ENCODE measurements at regions not wholly inside any gene's neighbourhood (a gene's known extent, or its start where the extent isn't known, plus 50 kb on each side); places are given as distances from the start of the nearest gene placed in this dataset.

GRCh38 chr14:81834308-81834707 lies 300.7 kb upstream of the SEL1L start:
- TF ChIP-seq CTCF (IDR thresholded peaks at IDR 0.05): no peak
- no peaks in the 10 kb centered on the region for H3K27me3 ChIP-seq
- H3K4me3 ChIP-seq (ENCODE audit: low read depth in 1 of 2, low read length in 1 of 2): no peak overlapping the region
- H3K4me1 ChIP-seq (ENCODE audit: control insufficient read depth in 1 of 2, insufficient read depth in 1 of 2, low read depth in 1 of 2, low read length in 1 of 2): no peaks in the 10 kb centered on the region
- H3K27ac ChIP-seq: no peak overlapping the region
- H3K9me3 ChIP-seq: no peaks in the 10 kb centered on the region
- no peaks in the 10 kb centered on the region for H3K36me3 ChIP-seq

- TF ChIP-seq CTCF (IDR thresholded peaks at IDR 0.05): no peak
- H3K9me3 ChIP-seq: no peaks in the 10 kb centered on the region
- no peaks in the 10 kb centered on the region for H3K4me1 ChIP-seq (ENCODE audit: control insufficient read depth in 1 of 2, insufficient read depth in 1 of 2, low read depth in 1 of 2, low read length in 1 of 2)
- H3K27me3 ChIP-seq: no peaks in the 10 kb centered on the region
- no peaks in the 10 kb centered on the region for H3K36me3 ChIP-seq
- no peak overlapping the region for H3K4me3 ChIP-seq (ENCODE audit: low read depth in 1 of 2, low read length in 1 of 2)
- no peak overlapping the region for H3K27ac ChIP-seq
Observed at GRCh38 chr14:81837304-81837703, 303.7 kb upstream of the SEL1L start.

DNA sequence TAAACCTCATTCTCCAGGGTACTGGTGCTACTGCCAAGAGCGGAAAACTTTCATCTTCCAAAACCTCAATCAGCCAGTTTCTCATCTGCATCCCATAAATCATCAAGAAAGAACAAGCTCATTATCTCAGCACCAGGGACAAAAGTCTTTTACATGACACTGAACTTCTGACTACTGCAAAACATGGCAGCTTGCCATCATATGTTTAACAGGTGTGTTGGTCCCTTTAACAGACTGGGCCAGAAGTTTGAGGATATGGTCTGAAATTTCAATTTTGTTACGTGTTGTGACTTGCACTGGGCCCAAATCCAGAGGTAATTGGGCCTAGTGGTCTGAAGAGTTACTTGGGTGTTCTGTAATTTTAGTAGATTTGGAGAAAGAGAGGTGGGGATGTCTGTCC lies 305.4 kb upstream of the SEL1L start:
- Histone ChIP-seq H3K36me3 (no peaks in the 10 kb centered on the region), H3K27me3 (no peaks in the 10 kb centered on the region), H3K4me1 (ENCODE audit: control insufficient read depth in 1 of 2, insufficient read depth in 1 of 2, low read depth in 1 of 2, low read length in 1 of 2) (no peaks in the 10 kb centered on the region), H3K27ac (no peak overlapping the region), H3K9me3 (no peaks in the 10 kb centered on the region), H3K4me3 (ENCODE audit: low read depth in 1 of 2, low read length in 1 of 2) (no peak overlapping the region)
- no peak for TF ChIP-seq CTCF (IDR thresholded peaks at IDR 0.05)

DNA sequence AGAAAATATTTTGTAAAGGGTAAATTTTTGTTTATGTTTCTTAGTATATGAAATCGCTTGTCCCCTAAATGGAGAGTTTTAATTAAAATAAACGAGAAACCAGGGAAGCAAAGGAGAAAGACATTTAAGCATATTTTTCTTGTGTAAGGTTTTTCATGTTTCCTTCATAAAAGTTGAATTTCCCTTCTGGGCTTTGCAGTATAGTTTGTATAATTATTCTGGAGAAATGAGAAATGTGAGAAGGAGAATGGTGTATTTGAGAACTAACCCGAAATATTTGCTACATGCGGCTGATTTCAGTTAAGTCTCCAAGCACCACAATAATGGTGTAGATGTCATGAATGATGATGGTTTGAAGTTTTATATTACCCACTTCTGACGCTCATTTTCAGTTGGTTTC lies 307.7 kb upstream of the SEL1L start:
- Histone ChIP-seq H3K36me3 (no peaks in the 10 kb centered on the region), H3K27me3 (no peaks in the 10 kb centered on the region), H3K27ac (no peak overlapping the region), H3K4me3 (ENCODE audit: low read depth in 1 of 2, low read length in 1 of 2) (no peak overlapping the region), H3K4me1 (ENCODE audit: control insufficient read depth in 1 of 2, insufficient read depth in 1 of 2, low read depth in 1 of 2, low read length in 1 of 2) (no peaks in the 10 kb centered on the region), H3K9me3 (no peaks in the 10 kb centered on the region)
- no peak for TF ChIP-seq CTCF (IDR thresholded peaks at IDR 0.05)

- Histone ChIP-seq H3K27me3 (no peaks in the 10 kb centered on the region), H3K9me3 (peaks cover 6% of the 10 kb centered on the region), H3K4me1 (ENCODE audit: control insufficient read depth in 1 of 2, insufficient read depth in 1 of 2, low read depth in 1 of 2, low read length in 1 of 2) (no peaks in the 10 kb centered on the region), H3K36me3 (no peaks in the 10 kb centered on the region), H3K4me3 (ENCODE audit: low read depth in 1 of 2, low read length in 1 of 2) (no peak overlapping the region), H3K27ac (peak overlapping the region; percentile 48)
- no peak for TF ChIP-seq CTCF (IDR thresholded peaks at IDR 0.05)
Observed at GRCh38 chr14:81849714-81850113, 316.1 kb upstream of the SEL1L start.

DNA sequence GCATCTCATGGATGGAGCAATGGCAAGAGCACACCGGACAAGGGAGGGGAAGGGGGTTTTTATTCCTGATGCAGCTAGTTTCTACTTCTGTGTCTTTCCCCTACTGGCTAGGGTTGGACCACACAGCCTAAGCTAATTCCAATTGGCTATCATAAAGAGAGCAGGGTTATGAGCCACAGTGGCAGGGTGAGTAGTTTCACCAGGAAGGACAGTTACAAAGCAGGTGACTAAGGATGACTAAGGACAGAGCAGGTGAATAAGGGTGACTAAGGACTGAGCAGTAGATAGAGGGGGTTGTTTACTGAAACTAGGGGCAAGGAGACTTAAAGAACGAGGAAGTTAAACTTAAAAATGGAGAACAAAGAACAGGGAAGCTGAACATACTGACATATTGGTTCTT lies 321.4 kb upstream of the SEL1L start:
- Histone ChIP-seq H3K4me3 (ENCODE audit: low read depth in 1 of 2, low read length in 1 of 2) (no peak overlapping the region), H3K36me3 (no peaks in the 10 kb centered on the region), H3K4me1 (ENCODE audit: control insufficient read depth in 1 of 2, insufficient read depth in 1 of 2, low read depth in 1 of 2, low read length in 1 of 2) (no peaks in the 10 kb centered on the region), H3K9me3 (peaks cover 15% of the 10 kb centered on the region), H3K27ac (peak overlapping the region; percentile 14), H3K27me3 (no peaks in the 10 kb centered on the region)
- no peak for TF ChIP-seq CTCF (IDR thresholded peaks at IDR 0.05)
